Mucosa of gallbladder (tissue), 1 donor: ENCODE measurements at regions not wholly inside any gene's neighbourhood (a gene's known extent, or its start where the extent isn't known, plus 50 kb on each side); places are given as distances from the start of the nearest gene placed in this dataset.

Experiments
- DNase-seq: peaks from one replicate; pipeline ENCODE4 v3.0.0-alpha.2; 2020; ENCODE audit warnings: low spot score
- donor health status: DM: no; HTN: no; CAD: no.

DNA sequence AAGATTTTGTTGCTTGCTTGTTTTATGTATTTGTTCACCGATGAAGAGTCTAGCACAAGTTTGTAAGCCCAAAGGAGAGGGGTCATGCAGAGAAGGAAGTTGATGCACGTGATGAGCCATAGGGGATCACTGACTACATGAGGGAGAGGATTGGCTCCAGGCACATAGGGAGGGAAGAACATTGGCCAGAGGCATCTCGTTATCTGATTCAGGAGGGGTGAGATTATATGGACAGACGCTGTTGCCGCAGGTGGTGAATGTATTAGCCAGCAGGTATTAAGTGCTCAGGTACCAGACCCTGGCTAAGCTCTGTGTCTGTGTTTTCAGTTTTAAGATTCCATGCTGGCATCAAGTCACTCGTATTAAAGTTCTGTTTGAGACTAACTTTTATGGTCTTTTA is 91.8 kb upstream of the CHST9 start:
- DNase-seq, result no peak

GRCh38 chr18:27276479-27276878 is 91.4 kb upstream of the CHST9 start:
- DNase-seq, result no peak

DNA sequence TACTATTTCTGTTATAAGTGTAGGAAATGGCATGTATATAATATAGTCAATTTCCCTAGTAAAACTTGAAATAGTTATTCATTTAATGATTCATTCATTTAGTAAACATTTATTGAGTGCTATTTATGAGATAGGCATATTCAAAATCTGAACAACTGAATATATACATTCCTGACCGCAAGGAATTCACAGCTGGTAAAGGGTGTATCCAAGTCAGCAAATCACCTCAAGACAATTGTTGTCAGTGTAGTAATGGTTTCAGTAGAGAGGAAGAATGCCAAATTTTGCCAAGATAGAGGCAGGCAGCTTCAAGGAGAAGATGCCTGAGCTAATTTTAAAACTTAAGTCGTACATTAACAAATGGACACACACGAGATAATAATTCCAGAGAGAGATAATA is 89.8 kb upstream of the CHST9 start:
- DNase-seq, result no peak

GRCh38 chr18:27270508-27270907 is 85.4 kb upstream of the CHST9 start:
- no peak for DNase-seq

- no peak for DNase-seq
Measured at GRCh38 chr18:27263369-27263768, 78.3 kb upstream of the CHST9 start.

- no peak for DNase-seq
Measured at GRCh38 chr18:27261769-27262549, 76.9 kb upstream of the CHST9 start.

DNA sequence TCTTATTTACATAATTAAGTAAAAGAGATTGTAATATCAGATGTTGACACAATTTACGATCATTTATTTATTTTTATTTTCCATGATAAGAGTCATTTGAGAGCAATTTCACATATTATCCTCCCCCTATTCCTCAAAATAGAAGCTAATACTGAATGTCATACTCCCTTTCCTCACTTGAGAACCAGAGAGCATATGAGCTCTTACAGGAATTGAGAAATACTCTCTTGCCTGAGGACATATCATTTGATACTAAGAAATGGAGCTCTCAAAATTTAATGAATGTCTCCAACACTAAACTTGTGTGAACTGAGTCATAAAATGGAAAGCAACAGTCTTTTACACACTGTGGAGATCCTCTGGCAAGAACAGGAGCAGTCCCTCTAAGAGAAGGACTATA is 68.5 kb upstream of the CHST9 start:
- DNase-seq, result no peak

DNA sequence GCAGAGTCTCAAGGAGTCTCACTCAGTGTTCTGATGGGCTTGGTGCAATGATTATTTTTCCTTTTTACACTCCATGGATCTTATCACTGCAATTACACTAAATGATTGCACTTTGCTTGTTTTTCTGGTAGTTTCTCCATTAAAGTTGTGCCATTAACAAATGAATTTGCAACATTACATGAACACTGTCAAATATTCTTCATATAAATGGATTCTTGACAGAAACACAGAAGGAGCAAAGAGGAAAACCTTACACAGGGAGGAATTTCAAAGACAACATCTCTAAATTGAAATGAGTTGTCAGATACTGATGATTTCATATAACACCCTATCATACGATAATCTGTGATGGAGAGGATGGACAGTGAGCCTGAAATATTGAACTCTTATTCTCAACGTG is 65.4 kb upstream of the CHST9 start:
- no peak for DNase-seq

GRCh38 chr18:27249933-27250332 is 64.8 kb upstream of the CHST9 start:
- DNase-seq, result no peak

DNA sequence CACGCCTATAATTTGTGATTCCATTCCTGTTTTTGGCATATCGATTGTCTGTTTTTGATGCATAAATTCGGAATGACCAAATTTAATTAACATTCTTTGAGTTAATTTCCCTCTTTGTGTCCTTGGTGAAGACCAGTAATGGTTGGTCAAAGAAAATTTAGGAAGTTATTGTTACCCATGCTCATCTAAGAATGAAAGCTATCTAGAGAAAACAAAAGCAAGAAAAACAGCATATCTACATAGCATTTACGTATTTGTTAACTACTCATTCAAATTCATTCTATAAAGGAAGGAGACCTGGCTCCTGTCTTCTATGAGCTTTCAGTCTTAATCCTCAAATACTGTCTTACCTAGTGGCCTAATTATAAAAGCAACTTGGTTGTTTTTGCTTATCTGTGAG is 59.2 kb upstream of the CHST9 start:
- DNase-seq, result no peak

DNA sequence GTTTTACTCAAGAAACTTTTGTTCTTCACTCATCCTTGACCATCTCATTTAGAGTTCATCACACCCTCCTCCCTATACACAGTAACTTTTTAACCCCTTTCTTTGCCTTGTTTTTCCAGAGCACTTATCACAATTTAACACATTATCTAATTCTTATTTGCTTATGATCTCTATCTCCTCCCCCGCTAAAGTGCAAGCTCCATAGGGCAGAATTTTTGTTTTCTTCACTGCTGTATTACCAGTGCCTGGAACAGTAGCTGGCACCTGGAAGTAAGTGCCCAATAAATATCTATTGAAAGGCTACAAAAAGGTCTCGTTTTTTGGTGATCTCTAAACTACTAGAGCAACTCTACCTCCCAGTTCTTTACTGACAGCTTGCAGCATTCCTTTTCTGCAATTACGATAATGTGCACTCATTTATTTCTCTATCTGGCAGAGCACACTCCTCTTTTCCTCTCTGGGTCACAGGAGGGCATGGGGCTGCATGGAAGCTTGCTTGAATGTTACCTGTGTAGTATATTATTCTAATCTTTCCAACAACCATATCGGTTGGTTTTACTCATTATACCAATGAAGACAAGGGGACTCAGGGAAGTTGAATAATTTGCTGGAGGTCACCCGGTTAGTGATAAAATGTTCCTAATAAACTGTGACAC is 57.4 kb upstream of the CHST9 start:
- DNase-seq, result no peak

DNA sequence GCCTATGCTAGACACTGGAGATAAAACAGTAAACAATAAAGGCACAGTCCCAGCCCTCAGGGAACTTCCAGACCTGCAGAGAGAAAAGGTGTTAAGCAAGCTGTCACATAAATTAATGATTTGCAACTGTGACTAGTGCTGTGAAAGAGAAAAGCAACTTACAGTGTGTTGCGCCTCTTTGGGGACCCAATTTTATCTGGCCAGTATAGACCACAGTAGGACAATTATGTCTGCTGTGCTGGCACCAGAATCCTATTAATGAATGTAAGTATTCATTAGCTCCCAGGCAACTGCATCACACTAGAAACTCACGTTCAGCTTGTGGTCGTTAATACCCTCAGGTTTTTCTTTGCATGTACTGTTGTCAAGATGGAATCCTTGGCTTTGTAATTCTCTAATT is 55.3 kb upstream of the CHST9 start:
- DNase-seq, result no peak

- DNase-seq, result no peak
Measured at GRCh38 chr18:27239669-27240068, 54.6 kb upstream of the CHST9 start.

DNA sequence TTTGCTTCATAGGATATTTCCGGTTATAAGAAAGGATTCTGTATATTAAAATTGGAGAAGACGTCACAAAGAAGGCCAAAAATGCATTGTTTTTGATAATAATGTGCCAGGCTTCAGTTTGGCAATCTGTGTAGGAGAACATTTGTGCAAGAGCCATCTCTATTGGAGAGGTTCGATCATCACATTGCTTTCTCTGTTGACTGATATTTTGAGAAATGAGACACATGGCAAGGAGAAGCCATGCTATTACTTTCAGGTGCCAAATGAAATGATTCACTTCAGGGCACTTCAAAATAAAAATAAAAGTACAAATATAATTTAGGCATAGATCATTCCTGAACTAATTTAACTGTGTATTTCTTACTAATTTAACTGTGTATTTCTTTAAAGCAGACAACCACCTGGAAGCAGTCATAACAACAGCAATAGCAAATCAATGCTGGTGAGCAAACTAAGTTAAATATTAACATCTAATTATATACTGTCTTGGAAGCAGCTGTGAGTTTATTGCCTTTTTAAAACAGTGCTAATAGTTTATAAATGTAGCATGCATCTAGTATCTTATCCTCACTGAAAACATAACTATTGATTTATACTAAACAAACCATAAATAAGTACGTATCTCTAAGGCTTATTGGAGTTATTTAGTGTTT is 50.2 kb upstream of the CHST9 start:
- no peak for DNase-seq
